T-helper 2 cell treated with Interferon-gamma antibody and Interleukin-4, amounts not matched to agents 100 ng/mL and 5 ng/mL, for 36 hours (primary cell): ENCODE measurements at regions not wholly inside any gene's neighbourhood (a gene's known extent, or its start where the extent isn't known, plus 50 kb on each side); places are given as distances from the start of the nearest gene placed in this dataset.

Source experiments
- intact Hi-C: fragments of 100-400 bp; cut with micrococcal nuclease; formaldehyde crosslinking; loops from one replicate; pipeline ENCODE4 v1.15.1; 2023

DNA sequence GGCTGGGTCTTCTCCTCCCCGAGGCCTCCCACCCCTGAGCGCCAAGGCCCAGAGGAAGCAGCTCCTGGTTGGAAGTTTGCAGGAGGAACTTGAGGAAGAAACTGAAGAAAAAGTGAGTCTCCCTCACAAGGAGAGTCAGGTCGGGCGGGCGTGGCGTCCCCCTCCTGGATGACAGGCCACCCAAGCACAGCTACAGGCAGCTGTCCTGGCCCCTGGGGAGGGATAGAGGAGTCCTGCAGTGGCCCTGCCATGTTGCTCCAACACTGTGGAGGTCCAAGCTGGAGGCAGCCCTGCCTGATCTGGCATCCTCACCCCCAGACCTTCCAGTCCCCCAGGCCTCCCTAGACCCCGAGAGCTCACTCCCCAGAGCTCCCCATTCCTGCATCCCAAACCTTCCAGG is 1150.1 kb downstream of the BRD1 start:
- intact Hi-C loops: no loop called here

DNA sequence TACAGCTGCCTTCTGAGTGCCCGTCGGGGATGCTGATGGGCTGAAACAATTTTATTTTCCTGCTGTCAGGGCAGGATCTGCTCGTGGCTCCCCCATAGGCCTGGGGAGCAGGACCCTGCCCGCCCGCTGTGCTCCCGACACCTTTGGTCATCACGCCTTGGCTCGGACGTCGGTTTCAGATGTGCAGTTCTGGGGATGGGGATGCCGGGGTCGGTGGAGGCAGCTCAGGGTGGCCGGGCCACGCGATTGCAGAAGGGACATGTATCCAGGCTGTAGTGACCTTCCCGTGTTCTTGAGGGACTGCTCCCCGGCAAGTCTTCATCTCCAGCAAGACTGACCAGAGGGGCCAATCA is 1150.5 kb downstream of the BRD1 start:
- intact Hi-C loops: no loop called here

- intact Hi-C loops: no loop called here
Observed at GRCh38 chr22:48676266-48677167, 1151.2 kb downstream of the BRD1 start.

DNA sequence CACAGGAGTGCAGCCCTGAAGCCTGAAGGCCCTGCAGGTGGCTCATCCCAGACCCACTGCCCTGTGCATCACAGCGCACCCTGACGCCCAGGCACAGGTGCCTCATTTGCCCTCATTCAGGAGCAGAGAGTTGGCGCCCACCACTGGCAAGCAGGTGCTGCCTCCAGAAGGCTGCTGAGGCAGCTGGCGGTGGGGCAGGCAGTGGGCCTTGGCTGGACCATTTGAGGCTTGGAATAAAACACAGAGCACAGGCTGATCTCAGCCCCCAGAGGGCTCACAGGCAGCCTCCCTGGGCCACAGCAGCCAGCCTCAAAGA is 1151.9 kb downstream of the BRD1 start:
- intact Hi-C loops: no loop called here

DNA sequence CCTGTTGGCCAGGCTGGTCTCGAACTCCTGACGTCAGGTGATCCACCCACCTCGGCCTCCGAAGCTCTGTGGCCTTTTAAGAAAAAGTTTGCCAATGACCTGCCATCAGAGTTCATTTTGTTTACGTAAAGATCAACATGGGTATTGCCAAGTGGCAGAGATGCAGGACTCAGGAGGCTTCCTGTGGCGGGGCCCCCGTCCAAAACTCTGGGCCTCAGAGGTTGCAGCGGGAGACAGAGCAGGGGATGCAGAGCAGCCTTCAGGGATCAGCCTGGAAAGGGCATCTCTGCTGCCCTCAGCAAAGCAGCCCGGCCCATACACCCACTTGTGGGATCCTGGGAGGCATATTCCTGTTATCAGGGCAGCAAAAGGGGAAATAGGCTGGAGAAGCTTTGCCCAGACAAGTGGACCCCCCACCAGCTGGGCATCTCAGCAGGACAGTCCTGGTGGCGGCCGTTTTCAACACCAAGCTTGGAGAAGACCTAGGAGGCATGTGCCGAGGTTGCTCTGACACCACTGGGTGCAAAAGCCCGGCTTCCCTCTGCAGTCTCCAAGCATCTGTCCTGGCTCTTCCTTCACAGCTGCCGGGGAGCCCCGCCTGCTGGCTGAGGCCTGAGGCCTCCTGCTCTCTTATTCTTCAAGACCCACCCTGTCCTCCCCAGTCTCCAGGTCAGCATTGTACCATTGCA is 1152.4 kb downstream of the BRD1 start:
- intact Hi-C loops: no loop called here

DNA sequence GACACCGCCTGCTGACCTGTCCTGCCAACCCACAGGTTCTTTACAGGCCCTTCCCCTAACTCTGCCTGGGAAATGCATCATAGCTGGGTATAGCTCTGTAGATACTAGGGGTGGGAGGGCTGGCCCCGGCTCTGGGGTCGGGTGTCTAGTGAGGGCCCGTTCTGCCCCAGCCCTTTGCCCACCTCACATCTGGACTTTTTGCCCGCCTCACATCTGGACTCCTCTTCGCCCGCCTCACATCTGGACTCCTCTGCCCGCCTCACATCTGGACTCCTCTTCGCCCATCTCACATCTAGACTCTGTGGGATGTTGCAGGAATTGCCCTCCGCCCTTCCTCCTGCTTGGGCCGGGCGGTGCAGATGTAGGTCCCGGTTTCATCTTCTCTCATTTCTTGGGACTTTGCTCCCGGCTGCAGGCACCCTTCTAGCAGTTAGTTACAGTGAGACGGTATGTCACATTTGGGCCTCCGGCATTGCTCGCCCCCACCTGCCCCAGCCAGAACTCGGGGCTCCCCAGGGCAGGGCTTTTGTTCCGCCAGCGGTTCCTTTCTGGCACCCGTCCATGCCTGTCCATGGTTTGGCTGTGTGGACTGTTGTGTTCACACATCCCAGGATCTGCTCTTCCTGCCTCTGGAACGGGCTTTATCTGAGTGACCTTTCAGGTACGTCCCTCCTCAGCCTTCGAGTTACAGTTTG is 1153.7 kb downstream of the BRD1 start:
- intact Hi-C loops: no loop called here

DNA sequence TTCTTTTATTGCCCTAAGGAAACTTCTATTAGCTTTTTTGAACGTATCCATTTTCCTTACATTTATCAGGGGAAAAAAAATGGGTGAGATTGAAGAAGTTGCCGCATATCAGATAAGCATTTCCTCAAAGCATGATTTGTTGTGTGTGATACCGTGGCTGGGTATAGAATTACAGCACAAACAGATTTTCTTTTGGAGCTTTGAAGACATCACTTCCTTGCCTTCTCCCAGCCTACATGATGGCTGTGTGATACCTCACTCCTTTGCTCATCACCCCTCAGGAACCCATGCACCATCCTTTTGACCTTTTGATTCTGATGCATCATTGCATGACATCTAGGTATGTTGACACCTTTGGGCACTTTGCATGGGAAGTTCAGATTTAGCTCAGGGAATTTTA is 1155.3 kb downstream of the BRD1 start:
- intact Hi-C loops: no loop called here

- intact Hi-C loops: no loop called here
Observed at GRCh38 chr22:48670731-48671130, 1156.9 kb downstream of the BRD1 start.

- intact Hi-C loops: no loop called here
Observed at GRCh38 chr22:48669986-48670716, 1157.5 kb downstream of the BRD1 start.

DNA sequence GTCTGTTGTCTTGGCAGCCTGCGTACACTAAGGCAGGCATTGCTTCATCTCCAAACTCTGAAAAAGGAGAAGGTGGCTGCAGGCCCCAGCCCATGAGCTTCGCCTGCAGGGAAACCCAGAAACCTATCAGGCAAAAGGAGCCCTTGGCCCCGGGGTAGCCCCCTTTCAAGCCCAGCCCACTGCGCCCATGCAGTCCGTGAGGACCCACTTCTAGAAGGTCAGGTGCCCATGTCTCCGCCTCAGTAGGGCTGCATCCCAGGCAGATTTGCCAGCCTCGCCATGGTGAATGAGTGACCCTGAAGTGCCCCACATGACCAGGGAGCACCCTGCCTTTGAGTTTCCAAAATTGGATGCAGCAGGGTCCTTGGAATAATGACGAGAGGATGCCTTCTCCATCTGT is 1158.4 kb downstream of the BRD1 start:
- intact Hi-C loops: no loop called here

DNA sequence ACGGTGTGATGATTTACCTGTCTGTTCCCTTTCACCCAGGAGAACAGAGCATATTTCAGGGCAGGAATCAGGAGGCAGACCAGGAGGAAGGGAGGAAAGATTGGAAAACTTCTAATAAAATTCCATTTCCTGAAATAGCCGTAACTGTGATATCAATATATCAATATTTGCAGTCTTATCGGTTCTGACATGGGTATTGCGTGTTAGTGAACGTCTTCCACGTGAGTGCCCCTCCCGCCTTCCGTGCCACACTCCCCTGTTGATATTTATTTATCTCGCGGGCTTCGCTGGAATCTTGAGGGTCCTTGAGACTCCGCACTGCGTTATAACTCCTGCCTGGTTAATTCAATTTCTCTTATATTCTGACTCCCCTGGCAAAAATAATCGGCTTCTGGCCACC is 1160.4 kb downstream of the BRD1 start:
- intact Hi-C loops: no loop called here

GRCh38 chr22:48666620-48667019 is 1161.1 kb downstream of the BRD1 start:
- intact Hi-C loops: no loop called here

GRCh38 chr22:48665311-48665995 is 1162.2 kb downstream of the BRD1 start:
- intact Hi-C loops: no loop called here

DNA sequence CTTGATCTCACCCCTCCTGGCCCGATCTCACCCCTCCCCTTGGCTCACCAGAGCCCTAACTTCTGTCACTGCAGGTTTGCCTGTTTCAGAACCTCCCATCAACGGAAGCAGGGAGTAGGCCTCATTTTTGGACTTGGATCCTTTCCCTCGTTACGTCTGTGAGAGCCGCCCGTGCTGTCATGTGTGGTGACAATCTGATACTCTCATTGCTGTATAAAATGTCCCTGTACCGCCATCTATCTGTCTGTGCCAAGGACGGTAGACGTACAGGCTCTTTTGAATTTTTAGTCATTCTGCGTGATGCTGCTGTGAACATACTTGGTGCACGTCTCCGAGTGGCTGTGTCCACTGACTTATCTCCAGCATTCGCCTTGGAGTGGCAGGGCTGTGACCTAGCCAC is 1163.1 kb downstream of the BRD1 start:
- intact Hi-C loops: no loop called here

DNA sequence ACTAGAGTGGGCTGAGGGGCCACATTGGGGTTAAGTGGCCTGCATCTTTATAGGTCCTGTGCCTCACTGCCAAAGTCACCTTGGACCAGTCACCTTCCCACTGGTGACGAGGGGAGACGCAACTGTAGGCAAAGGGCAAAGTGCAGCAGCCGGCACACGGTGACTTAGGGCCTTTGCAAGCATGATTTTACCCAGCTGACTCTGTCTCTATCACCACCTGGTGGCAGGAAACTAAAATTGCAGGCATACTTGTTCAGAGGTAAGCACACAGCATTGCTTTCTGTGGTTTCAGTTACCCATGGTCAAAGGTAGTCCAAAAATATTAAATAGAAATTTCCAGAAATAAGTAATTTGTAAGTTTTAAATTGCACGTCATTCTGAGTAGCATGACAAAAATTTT is 1164.4 kb downstream of the BRD1 start:
- intact Hi-C loops: no loop called here

DNA sequence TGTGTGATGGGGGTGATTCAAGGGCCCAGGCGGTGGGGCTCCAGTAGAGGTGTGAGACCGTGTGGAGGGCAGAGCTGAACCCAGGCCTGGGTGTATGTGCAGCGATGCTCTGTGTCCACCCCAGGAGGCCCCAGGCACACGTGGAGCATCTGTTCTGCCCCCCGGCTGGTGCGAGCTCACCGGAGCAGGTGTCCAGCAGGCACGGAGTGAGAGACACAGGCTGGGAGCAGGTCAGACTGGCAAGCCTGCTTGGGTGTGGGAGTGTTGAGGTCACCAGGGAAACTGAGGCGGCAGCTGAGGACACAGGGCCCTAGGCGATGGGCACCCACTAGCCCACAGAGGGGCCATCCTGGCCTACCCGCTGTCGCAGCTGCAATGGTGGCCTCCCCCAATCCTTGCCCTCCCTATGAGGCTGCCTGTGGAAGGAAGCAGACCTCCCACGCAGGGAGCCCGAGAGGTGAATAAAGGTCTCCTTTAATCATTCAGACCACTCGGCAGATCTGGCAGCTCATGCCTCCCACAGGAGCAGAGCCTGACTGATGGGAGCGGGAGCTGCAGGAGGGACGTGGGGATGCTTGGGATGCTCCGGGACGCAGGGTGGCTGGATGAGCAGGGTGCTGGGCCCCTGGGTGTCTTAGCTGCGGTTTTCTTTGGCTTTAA is 1165.1 kb downstream of the BRD1 start:
- intact Hi-C loops: no loop called here

DNA sequence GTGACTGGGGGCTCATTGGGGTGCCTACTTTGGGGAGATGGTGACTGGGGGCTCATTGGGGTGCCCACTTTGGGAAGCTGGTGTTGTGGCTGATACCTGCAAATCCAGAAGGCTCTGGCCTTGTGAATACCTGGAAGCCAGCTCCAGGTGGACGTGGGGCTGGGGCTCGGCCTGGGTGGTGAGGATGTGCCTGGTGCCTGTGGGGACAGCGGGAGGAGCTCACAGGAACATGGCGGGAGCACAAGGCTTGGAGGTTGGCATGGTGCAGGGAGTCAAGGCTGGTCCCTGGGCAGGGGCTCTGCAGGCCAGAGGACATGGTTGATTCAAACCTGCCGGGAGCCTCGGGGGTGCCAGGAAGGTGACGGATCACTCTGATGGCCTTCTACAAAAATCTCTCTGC is 1165.7 kb downstream of the BRD1 start:
- intact Hi-C loops: no loop called here

- intact Hi-C loops: no loop called here
Observed at GRCh38 chr22:48660790-48661740, 1166.6 kb downstream of the BRD1 start.

- intact Hi-C loops: no loop called here
Observed at GRCh38 chr22:48660104-48660789, 1167.4 kb downstream of the BRD1 start.
